NCI-H2107 treated with DMSO at 0.1 percent for 48 hours (cell line): ENCODE measurements at regions not wholly inside any gene's neighbourhood (a gene's known extent, or its start where the extent isn't known, plus 50 kb on each side); places are given as distances from the start of the nearest gene placed in this dataset.
"Not testable (repeated sequence)": the region's sequence is repeated elsewhere in the genome, so short reads cannot be mapped to it uniquely, and the experiment has no call there.

Experiments
- DNase-seq: peaks from one replicate; lab custom pipeline; 2025; ENCODE audit not compliant: unreplicated experiment; lab: John Stamatoyannopoulos, UW

DNA sequence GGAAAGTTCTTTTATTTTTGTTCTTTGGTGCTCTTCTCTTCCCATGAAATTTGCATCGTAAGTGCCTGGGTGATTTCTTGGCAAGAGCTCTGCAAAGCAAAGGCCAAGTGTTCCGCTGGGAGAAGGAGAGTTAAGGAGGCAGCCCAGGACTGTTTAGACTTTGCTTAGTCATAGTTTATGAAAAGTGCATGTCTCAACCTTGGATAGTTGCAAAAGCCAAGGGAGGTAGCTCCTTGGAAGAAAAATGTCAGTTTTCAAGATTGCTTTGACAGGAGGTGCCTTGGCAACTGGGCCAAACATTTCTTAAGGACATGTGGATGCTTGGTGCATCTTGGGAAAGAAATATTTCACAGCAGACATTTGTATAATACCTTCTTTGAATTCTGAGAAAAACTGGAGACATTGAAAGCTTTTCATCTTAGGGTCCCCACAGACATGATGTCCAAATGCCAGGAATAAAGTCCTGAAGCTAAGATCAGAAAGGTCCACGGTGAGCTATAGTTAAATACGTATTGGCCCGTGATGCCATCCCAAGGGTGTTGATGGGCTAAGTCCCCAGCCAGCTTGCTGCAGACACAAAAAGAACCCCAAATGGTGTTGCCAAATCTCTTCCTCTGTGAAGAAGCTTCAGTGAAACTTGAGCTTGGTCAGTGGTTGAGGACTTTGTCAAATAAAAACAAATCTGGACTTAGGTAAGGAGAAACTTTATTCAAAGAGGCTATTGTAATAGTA is 96.3 kb upstream of the THUMPD2 start:
- no peak for DNase-seq

- DNase-seq: no peak
Observed at GRCh38 chr2:39874236-39874635, 95.2 kb upstream of the THUMPD2 start.

DNA sequence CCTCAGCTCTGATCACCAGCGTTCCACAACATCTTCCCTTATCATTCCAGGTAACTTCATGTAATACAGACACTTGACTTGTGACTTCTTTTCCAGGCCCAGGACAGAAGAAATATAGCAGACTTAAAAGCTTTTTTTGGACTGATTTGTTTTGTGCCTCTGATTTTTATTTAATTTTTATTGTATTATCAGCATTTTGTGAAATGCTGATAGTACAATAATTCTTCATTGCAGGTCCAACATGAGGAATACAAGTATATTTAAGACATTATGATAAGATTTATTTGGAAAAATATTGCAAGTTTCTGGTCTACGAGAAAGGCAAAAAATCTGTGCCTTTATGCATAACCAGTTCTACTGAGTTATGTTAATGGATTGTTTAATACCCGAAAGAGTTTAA is 94.5 kb upstream of the THUMPD2 start:
- no peak for DNase-seq

DNA sequence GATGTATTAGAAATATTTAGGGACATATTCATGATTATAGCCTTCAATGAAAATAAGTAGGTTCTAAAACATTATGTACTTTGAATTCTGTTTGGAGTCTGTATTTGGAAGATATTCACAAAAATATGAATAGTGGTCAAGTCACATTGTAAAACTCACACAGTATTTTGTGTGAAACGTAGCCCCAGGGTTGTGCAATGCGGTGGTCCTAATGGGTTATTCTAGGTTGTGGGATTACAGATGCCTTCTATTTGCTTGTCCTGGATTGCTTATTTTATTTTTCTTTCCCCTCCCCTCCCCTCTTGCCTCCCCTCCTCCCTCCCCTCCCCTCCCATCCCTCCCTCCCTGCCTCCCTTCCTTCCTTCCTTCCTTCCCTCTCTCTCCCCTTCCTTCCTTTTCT is 93.7 kb upstream of the THUMPD2 start:
- no peak for DNase-seq

- no peak for DNase-seq
Observed at GRCh38 chr2:39871291-39871761, 92.3 kb upstream of the THUMPD2 start.

DNA sequence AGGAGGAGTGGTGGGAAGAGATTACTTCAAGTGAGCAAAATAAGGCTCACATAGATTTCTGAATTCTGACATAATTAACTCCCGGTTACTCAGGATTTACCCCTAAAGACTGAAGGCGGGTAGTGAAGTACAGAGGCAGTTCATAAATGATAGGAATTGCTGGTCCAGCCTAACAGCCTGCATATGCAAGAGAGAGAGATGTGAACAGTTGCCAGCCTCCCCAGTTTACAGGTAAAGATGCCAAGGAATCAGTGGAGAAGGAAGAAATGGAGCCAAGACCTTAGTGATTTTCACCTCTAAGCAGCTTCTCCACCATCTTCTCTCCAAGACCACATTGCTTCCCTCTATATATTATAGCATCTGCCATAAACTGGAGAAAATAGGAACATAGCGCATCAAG is 91.8 kb upstream of the THUMPD2 start:
- DNase-seq: no peak

DNA sequence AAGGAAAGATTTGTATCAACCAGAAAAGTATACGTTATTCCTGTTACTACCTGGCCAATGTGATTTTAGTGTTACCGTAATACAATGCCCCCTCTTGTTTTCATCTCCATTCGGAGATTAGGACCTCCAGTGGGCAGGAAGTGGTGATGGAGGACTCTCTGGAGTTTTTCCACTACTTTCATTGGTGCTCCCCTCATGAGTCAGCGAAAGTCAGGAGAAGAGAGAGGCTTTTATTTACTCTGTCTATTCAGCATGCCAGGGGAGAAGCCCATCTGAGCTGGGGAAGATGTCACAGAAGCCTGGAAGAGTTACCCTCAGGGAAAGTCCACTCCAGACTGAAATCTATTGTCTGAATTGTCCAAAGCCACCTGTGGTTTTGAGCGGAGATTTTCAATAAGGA is 88.2 kb upstream of the THUMPD2 start:
- DNase-seq: no peak

- DNase-seq: no peak
Observed at GRCh38 chr2:39865751-39866150, 86.7 kb upstream of the THUMPD2 start.

- DNase-seq: not testable (repeated sequence)
Observed at GRCh38 chr2:39863672-39864071, 84.6 kb upstream of the THUMPD2 start.

DNA sequence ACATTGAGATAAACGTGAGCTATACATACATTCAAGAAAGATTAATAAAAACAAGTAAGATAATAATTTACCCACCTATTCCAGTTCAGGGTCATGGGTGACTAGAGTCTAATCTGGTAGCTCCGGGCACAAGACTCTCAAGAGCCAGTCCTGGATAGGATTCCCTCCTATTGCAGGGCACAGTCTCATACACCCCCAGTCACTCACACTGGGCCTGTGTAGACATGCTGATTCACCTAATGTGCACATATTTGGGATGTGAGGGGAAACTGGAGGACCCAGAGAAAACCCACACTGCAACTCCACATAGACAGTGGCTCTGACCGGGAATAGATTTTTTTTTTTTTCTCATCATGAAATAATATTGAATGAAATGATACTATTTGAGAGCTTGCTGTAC is 81.5 kb upstream of the THUMPD2 start:
- DNase-seq: no peak

DNA sequence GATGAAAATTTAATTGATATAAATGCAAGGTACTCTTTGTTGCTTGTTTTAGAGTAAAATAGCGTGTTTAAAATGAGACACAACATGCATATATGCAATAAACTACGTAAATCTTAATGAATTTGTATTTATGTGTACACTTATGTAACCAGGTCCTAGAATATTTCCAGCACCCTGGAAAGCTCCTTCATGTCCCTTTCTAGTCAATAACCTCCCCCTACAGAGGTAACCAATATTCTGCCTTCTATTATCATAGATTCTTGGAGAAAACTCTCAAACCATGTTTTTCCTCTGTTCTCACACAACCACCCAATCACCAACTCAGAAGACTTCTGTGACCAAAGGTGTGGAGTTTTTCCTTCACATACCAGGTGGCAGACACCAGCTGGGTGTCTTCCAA is 79.6 kb upstream of the THUMPD2 start:
- no peak for DNase-seq

DNA sequence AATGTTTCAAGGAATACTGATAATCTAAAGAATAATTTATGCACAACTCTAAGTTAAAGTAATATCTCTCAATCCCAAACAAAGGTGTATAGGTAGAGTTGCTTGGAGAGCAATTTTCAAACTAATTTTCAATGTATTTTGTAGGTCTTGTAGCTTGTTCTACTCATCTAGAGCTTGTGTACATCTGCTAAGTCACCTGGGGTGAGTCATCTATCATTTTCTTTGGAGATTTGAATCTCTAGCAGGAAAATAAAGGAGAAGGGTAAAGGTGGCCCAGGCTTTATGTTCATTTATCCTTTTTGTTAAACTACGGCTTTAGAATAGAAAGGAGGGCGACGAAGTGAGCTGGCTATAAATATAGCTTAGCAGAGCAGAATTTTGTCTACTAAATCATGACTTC is 76.8 kb upstream of the THUMPD2 start:
- no peak for DNase-seq

GRCh38 chr2:39854771-39855170 is 75.7 kb upstream of the THUMPD2 start:
- no peak for DNase-seq

DNA sequence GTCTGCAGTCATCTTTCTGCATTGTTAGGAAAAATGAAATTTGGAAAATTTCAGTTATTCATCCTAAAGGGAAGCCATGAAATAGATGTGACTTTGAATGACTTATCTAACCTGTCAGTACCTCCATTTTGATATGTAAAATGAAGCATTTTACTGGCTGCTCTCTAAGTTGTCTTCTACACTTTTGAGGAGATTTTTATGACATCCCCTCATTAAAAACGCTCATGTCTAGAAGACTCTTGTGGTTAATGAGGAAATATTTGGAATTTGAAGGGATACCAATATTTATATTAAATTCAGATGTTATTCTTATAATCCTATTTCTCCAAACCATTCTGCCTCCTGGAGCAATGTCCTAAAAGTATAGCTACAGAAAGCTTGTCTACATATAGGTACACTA is 73.8 kb upstream of the THUMPD2 start:
- no peak for DNase-seq

DNA sequence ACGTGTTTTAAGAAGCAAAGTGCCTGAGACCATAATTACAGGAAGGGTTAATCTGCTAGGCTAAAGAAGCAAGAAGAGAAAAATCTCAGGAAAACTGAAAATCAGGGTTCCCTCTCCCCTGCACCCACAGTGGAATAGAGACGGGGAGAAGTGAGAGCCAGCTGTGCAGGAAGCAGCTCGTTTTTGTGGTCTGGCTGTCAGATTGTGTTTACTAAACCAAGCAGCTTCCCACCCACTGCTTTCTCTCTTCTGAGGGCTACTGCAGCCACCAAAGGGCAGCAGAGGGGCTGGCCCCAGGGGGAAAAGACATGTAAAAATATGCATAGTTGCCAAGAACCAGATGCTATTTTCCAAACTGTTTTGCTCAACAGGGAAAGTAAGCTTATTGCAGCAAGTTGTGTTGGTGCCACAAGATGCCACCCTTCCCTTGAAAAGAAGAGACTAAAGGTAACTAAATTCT is 72.6 kb upstream of the THUMPD2 start:
- no peak for DNase-seq

GRCh38 chr2:39851251-39851650 is 72.2 kb upstream of the THUMPD2 start:
- no peak for DNase-seq

- DNase-seq: no peak
Observed at GRCh38 chr2:39849982-39850526, 71.0 kb upstream of the THUMPD2 start.

DNA sequence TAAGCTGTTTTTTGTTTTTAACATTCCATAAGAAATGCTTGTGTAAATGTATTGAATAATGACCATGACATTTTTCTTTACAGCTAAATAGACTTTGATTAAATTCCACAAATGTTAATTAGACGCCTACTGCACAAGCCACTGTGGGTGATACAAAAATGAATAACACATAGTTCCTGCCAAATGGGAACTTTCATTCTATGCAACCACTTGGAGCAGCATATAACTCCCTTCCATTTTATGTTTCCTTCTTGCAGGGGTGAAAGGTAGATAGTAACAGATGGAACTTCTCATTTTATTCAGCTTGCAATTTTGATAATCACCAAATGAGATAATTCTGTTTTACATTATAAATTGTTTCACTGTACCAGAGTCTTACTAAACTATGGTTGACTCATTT is 70.0 kb upstream of the THUMPD2 start:
- no peak for DNase-seq

- DNase-seq: no peak
Observed at GRCh38 chr2:39845460-39846146, 66.5 kb upstream of the THUMPD2 start.

GRCh38 chr2:39839261-39839848 is 60.3 kb upstream of the THUMPD2 start:
- no peak for DNase-seq

GRCh38 chr2:39838589-39838988 is 59.5 kb upstream of the THUMPD2 start:
- no peak for DNase-seq
